Tibial nerve (tissue), 4 donors: ENCODE measurements at regions not wholly inside any gene's neighbourhood (a gene's known extent, or its start where the extent isn't known, plus 50 kb on each side); places are given as distances from the start of the nearest gene placed in this dataset.

Source experiments
- CTCF ChIP-seq, 5 experiments: fragments of 200-600 bp in 3 of 5; fragments of 450-650 bp in 2 of 5; sonication (generic) in 3 of 5; IDR thresholded peaks; one replicate each; pipeline ENCODE4 v1.5.1; 2016 to 2019; ENCODE audit warnings: antibody characterized with exemption in 5 of 5, mild to moderate bottlenecking in 3 of 5, moderate library complexity in 2 of 5
- EP300 ChIP-seq, 2 donors: sonication (generic); formaldehyde crosslinking; IDR thresholded peaks; one replicate each; pipeline ENCODE4 v1.6.1; 2017; ENCODE audit warnings: antibody characterized with exemption in 2 of 2, mild to moderate bottlenecking in 1 of 2
- POLR2A ChIP-seq, 2 donors: fragments of 450-650 bp; IDR thresholded peaks; one replicate each; pipeline ENCODE4 v1.6.1; 2017; ENCODE audit warnings: antibody characterized with exemption in 2 of 2, mild to moderate bottlenecking in 2 of 2, moderate library complexity in 2 of 2

- TF ChIP-seq CTCF (IDR thresholded peaks at IDR 0.05) (no peak), POLR2A (IDR thresholded peaks at IDR 0.05) (no peak), EP300 (IDR thresholded peaks at IDR 0.05) (no peak)
Measured at GRCh38 chr10:129120441-129120840, 346.6 kb upstream of the MGMT start.
